ENCODE measurements at regions not wholly inside any gene's neighbourhood (a gene's known extent, or its start where the extent isn't known, plus 50 kb on each side); places are given as distances from the start of the nearest gene placed in this dataset.

GRCh38 chr3:135667061-135667460, 298.5 kb upstream of the PPP2R3A start:
- TF ChIP-seq POLR2A (IDR thresholded peaks at IDR 0.05) (no peak), CTCF (IDR thresholded peaks at IDR 0.05) (no peak)
